ENCODE measurements at regions not wholly inside any gene's neighbourhood (a gene's known extent, or its start where the extent isn't known, plus 50 kb on each side); places are given as distances from the start of the nearest gene placed in this dataset.

- ATAC-seq (peak; percentile 56), DNase-seq (peak in 2 of 9 donors; percentile 19 to 25)
- H3K27ac ChIP-seq (ENCODE audit: low read depth, low read length): peak overlapping the region; percentile 60
- peak overlapping the region; percentile 90 to 96 (median 92) for H3K27ac Mint-ChIP-seq
- H3K4me3 ChIP-seq (ENCODE audit: low read length): no peak overlapping the region
- intact Hi-C loops (cut with micrococcal nuclease): loop anchor here in 1 of 2 donors (1.0 to 2.0 kb wide), 3 partner anchors 8 to 16 kb away; no protein-coding TSS in a partner anchor
- peak overlapping the region; percentile 44 to 78 (median 63) for H3K4me3 Mint-ChIP-seq
- H3K27me3 ChIP-seq (ENCODE audit: control insufficient read depth in 2 of 2, insufficient read depth in 2 of 2, low read length in 2 of 2): no peaks in the 10 kb centered on the region
- H3K36me3 Mint-ChIP-seq: peaks cover 0 to 1% (median 0%) of the 10 kb centered on the region in 5 donors
- H3K4me1 Mint-ChIP-seq: peaks cover 32 to 69% (median 64%) of the 10 kb centered on the region in 7 donors
- peaks cover 21 to 75% of the 10 kb centered on the region in 2 donors for H3K4me1 ChIP-seq (ENCODE audit: control insufficient read depth in 2 of 2, insufficient read depth in 2 of 2, low read length in 2 of 2)
- no peaks in the 10 kb centered on the region for H3K27me3 Mint-ChIP-seq
- peaks cover 0 to 2% (median 0%) of the 10 kb centered on the region in 11 donors for H3K9me3 Mint-ChIP-seq
- POLR2A ChIA-PET: interaction anchor here (0.9 to 4.1 kb wide), 7 partner anchors 8 to 98 kb away, joined by 3 to 40 read pairs (median 4); no protein-coding TSS in a partner anchor
- CTCF ChIA-PET: interaction anchor here (0.8 to 1.6 kb wide), 4 partner anchors 9 to 31 kb away, joined by 3 to 8 read pairs (median 6); no protein-coding TSS in a partner anchor
- H3K9me3 ChIP-seq (ENCODE audit: control insufficient read depth in 2 of 3, low read length in 3 of 3): no peaks in the 10 kb centered on the region
- H3K36me3 ChIP-seq (ENCODE audit: control insufficient read depth in 2 of 3, insufficient read depth in 3 of 3, low read length in 3 of 3): no peaks in the 10 kb centered on the region
Measured at GRCh38 chr10:33126742-33127141, 168.7 kb upstream of the ITGB1 start.

GRCh38 chr10:33125522-33126517 is 167.8 kb upstream of the ITGB1 start:
- DNase-seq (peak in 5 of 9 donors; percentile 25 to 63 (median 48)), ATAC-seq (peak; percentile 87)
- no peak overlapping the region for H3K4me3 ChIP-seq (ENCODE audit: low read length)
- peak overlapping the region; percentile 53 to 78 (median 62) for H3K4me3 Mint-ChIP-seq
- intact Hi-C loops (cut with micrococcal nuclease): loop anchor here in 1 of 2 donors (1.0 to 2.0 kb wide), 3 partner anchors 8 to 15 kb away; no protein-coding TSS in a partner anchor
- H3K4me1 ChIP-seq (ENCODE audit: control insufficient read depth in 2 of 2, insufficient read depth in 2 of 2, low read length in 2 of 2): peaks cover 24 to 82% of the 10 kb centered on the region in 2 donors
- H3K9me3 ChIP-seq (ENCODE audit: control insufficient read depth in 2 of 3, low read length in 3 of 3): no peaks in the 10 kb centered on the region
- peaks cover 0 to 3% (median 0%) of the 10 kb centered on the region in 5 donors for H3K36me3 Mint-ChIP-seq
- no peaks in the 10 kb centered on the region for H3K27me3 Mint-ChIP-seq
- peaks cover 0 to 2% (median 0%) of the 10 kb centered on the region in 11 donors for H3K9me3 Mint-ChIP-seq
- peak overlapping the region; percentile 90 to 96 (median 92) for H3K27ac Mint-ChIP-seq
- peak overlapping the region; percentile 60 for H3K27ac ChIP-seq (ENCODE audit: low read depth, low read length)
- H3K36me3 ChIP-seq (ENCODE audit: control insufficient read depth in 2 of 3, insufficient read depth in 3 of 3, low read length in 3 of 3): no peaks in the 10 kb centered on the region
- peaks cover 34 to 77% (median 69%) of the 10 kb centered on the region in 7 donors for H3K4me1 Mint-ChIP-seq
- POLR2A ChIA-PET: interaction anchor here (0.9 to 4.1 kb wide), 8 partner anchors 9 to 97 kb away, joined by 3 to 40 read pairs (median 4); no protein-coding TSS in a partner anchor
- CTCF ChIA-PET: interaction anchor here (0.8 to 1.6 kb wide), 5 partner anchors 10 to 32 kb away, joined by 3 to 8 read pairs (median 5); no protein-coding TSS in a partner anchor
- no peaks in the 10 kb centered on the region for H3K27me3 ChIP-seq (ENCODE audit: control insufficient read depth in 2 of 2, insufficient read depth in 2 of 2, low read length in 2 of 2)

GRCh38 chr10:33125111-33125510 is 167.1 kb upstream of the ITGB1 start:
- H3K27me3 ChIP-seq (ENCODE audit: control insufficient read depth in 2 of 2, insufficient read depth in 2 of 2, low read length in 2 of 2): no peaks in the 10 kb centered on the region
- H3K4me1 ChIP-seq (ENCODE audit: control insufficient read depth in 2 of 2, insufficient read depth in 2 of 2, low read length in 2 of 2): peaks cover 26 to 80% of the 10 kb centered on the region in 2 donors
- intact Hi-C loops (cut with micrococcal nuclease): no loop called here
- POLR2A ChIA-PET: interaction anchor here (0.6 to 4.1 kb wide), 4 partner anchors 9 to 746 kb away, joined by 3 to 40 read pairs (median 4); no protein-coding TSS in a partner anchor
- no peak for DNase-seq
- no peaks in the 10 kb centered on the region for H3K36me3 ChIP-seq (ENCODE audit: control insufficient read depth in 2 of 3, insufficient read depth in 3 of 3, low read length in 3 of 3)
- Mint-ChIP-seq H3K27me3 (no peaks in the 10 kb centered on the region), H3K9me3 (peaks cover 0 to 2% (median 0%) of the 10 kb centered on the region in 11 donors), H3K36me3 (peaks cover 0 to 4% (median 0%) of the 10 kb centered on the region in 5 donors), H3K4me1 (peaks cover 35 to 84% (median 74%) of the 10 kb centered on the region in 7 donors), H3K27ac (peak overlapping the region; percentile 48 to 95 (median 91)), H3K4me3 (peak overlapping the region in 4 of 10 donors; percentile 11 to 78 (median 61))
- no peak for ATAC-seq
- no peak overlapping the region for H3K4me3 ChIP-seq (ENCODE audit: low read length)
- H3K9me3 ChIP-seq (ENCODE audit: control insufficient read depth in 2 of 3, low read length in 3 of 3): no peaks in the 10 kb centered on the region
- CTCF ChIA-PET: interaction anchor here (1.0 kb wide), 1 partner anchor 14 kb away, joined by 3 read pairs; no protein-coding TSS in a partner anchor
- no peak overlapping the region for H3K27ac ChIP-seq (ENCODE audit: low read depth, low read length)

- peak overlapping the region in 4 of 9 donors; percentile 62 to 91 (median 75) for H3K27ac Mint-ChIP-seq
- no peaks in the 10 kb centered on the region for H3K27me3 ChIP-seq (ENCODE audit: control insufficient read depth in 2 of 2, insufficient read depth in 2 of 2, low read length in 2 of 2)
- H3K9me3 Mint-ChIP-seq: peaks cover 0 to 2% (median 0%) of the 10 kb centered on the region in 11 donors
- DNase-seq: no peak
- no peaks in the 10 kb centered on the region for H3K9me3 ChIP-seq (ENCODE audit: control insufficient read depth in 2 of 3, low read length in 3 of 3)
- POLR2A ChIA-PET: interaction anchor here (0.7 to 0.8 kb wide), 2 partner anchors 998 to 1067 kb away, joined by 3 to 7 read pairs; partner anchors contain the start of gene KIF5B
- H3K36me3 Mint-ChIP-seq: peaks cover 0 to 4% (median 0%) of the 10 kb centered on the region in 5 donors
- H3K4me3 ChIP-seq (ENCODE audit: low read length): no peak overlapping the region
- peaks cover 32 to 84% (median 71%) of the 10 kb centered on the region in 7 donors for H3K4me1 Mint-ChIP-seq
- intact Hi-C loops (cut with micrococcal nuclease): no loop called here
- CTCF ChIA-PET: interaction anchor here (1.4 kb wide), 1 partner anchor 1515 kb away, joined by 3 read pairs; no protein-coding TSS in a partner anchor
- no peaks in the 10 kb centered on the region for H3K36me3 ChIP-seq (ENCODE audit: control insufficient read depth in 2 of 3, insufficient read depth in 3 of 3, low read length in 3 of 3)
- H3K27me3 Mint-ChIP-seq: no peaks in the 10 kb centered on the region
- no peak overlapping the region for H3K4me3 Mint-ChIP-seq
- ATAC-seq: no peak
- no peak overlapping the region for H3K27ac ChIP-seq (ENCODE audit: low read depth, low read length)
- peaks cover 26 to 81% of the 10 kb centered on the region in 2 donors for H3K4me1 ChIP-seq (ENCODE audit: control insufficient read depth in 2 of 2, insufficient read depth in 2 of 2, low read length in 2 of 2)
Measured at GRCh38 chr10:33123680-33124079, 165.7 kb upstream of the ITGB1 start.

- Mint-ChIP-seq H3K27ac (peak overlapping the region in 5 of 9 donors; percentile 10 to 91 (median 64)), H3K9me3 (peaks cover 0 to 2% (median 0%) of the 10 kb centered on the region in 11 donors), H3K27me3 (no peaks in the 10 kb centered on the region), H3K4me1 (peaks cover 32 to 82% (median 66%) of the 10 kb centered on the region in 7 donors), H3K36me3 (peaks cover 0 to 5% (median 0%) of the 10 kb centered on the region in 5 donors), H3K4me3 (no peak overlapping the region)
- intact Hi-C loops (cut with micrococcal nuclease): no loop called here
- H3K4me1 ChIP-seq (ENCODE audit: control insufficient read depth in 2 of 2, insufficient read depth in 2 of 2, low read length in 2 of 2): peaks cover 21 to 88% of the 10 kb centered on the region in 2 donors
- no peak overlapping the region for H3K27ac ChIP-seq (ENCODE audit: low read depth, low read length)
- H3K27me3 ChIP-seq (ENCODE audit: control insufficient read depth in 2 of 2, insufficient read depth in 2 of 2, low read length in 2 of 2): no peaks in the 10 kb centered on the region
- no peaks in the 10 kb centered on the region for H3K9me3 ChIP-seq (ENCODE audit: control insufficient read depth in 2 of 3, low read length in 3 of 3)
- H3K36me3 ChIP-seq (ENCODE audit: control insufficient read depth in 2 of 3, insufficient read depth in 3 of 3, low read length in 3 of 3): no peaks in the 10 kb centered on the region
- CTCF ChIA-PET: interaction anchor here (0.6 kb wide), 1 partner anchor 113 kb away, joined by 4 read pairs; no protein-coding TSS in a partner anchor
- no peak for ATAC-seq
- no peak overlapping the region for H3K4me3 ChIP-seq (ENCODE audit: low read length)
- no peak for DNase-seq
- POLR2A ChIA-PET: interaction anchor here (1.0 kb wide), 1 partner anchor 16 kb away, joined by 4 read pairs; no protein-coding TSS in a partner anchor
Measured at GRCh38 chr10:33122014-33122809, 164.2 kb upstream of the ITGB1 start.

Measured in naive thymus-derived CD4-positive, alpha-beta T cell (primary cell).